Heart right ventricle (tissue), 16 donors: ENCODE measurements at regions not wholly inside any gene's neighbourhood (a gene's known extent, or its start where the extent isn't known, plus 50 kb on each side); places are given as distances from the start of the nearest gene placed in this dataset.

Experiments used
- ATAC-seq, 8 donors: fragments of 200-7000 bp; cut with Tn5 transposase; one replicate each; pipeline ENCODE4 v1.9.1; 2020; ENCODE audit warnings: mild to moderate bottlenecking in 8 of 8, moderate library complexity in 8 of 8, moderate number of reproducible peaks in 1 of 8
- DNase-seq, 2 donors: peaks; one replicate each; pipeline ENCODE4 v3.0.0-alpha.2; 2020
- H3K27ac ChIP-seq, 10 donors: fragments of 200-600 bp; sonication (generic) in 2 of 10; one replicate each; pipeline versions ENCODE4 v1.5.0 to v1.8.0; 2020 to 2022; ENCODE audit warnings: mild to moderate bottlenecking in 3 of 10
- H3K27me3 ChIP-seq, 7 donors: fragments of 200-600 bp; one replicate each; pipeline ENCODE4 v1.8.0; 2021 to 2022; ENCODE audit warnings: mild to moderate bottlenecking in 2 of 7
- H3K36me3 ChIP-seq, 9 donors: fragments of 200-600 bp; sonication (generic) in 1 of 9; one replicate each; pipeline versions ENCODE4 v1.5.0 to v1.8.0; 2020 to 2022; ENCODE audit warnings: mild to moderate bottlenecking in 2 of 9
- H3K4me1 ChIP-seq, 9 donors: fragments of 200-600 bp; sonication (generic) in 1 of 9; one replicate each; pipeline versions ENCODE4 v1.5.0 to v1.8.0; 2020 to 2022; ENCODE audit warnings: mild to moderate bottlenecking in 4 of 9
- H3K4me3 ChIP-seq, 10 donors: fragments of 200-600 bp; sonication (generic) in 2 of 10; one replicate each; pipeline versions ENCODE4 v1.5.0 to v1.8.0; 2020 to 2022; ENCODE audit warnings: mild to moderate bottlenecking in 7 of 10, moderate library complexity in 2 of 10
- H3K9me3 ChIP-seq, 11 donors: fragments of 200-600 bp in 10 of 11; sonication (generic) in 2 of 11; one replicate each; pipeline versions ENCODE4 v1.5.0 to v1.8.0; 2013 to 2022; ENCODE audit warnings: mild to moderate bottlenecking in 2 of 11, control low read depth in 1 of 11, moderate library complexity in 1 of 11
- WGBS, 2 donors: extraction: QIAGEN DNeasy Blood & Tissue Kit; methylation state at CpG; one replicate each; pipeline ENCODE4 v1.1.7; 2013; ENCODE audit warnings: inconsistent platforms in 1 of 2; 5-methylcytosine and 5-hydroxymethylcytosine counted together
- intact Hi-C, 10 donors: fragments of 100-400 bp; cut with DNase I; formaldehyde crosslinking; loops; one replicate each; pipeline versions ENCODE4 v1.11.1 to v1.14.2; 2022
- TF ChIP-seq, protein P1 (sequence below), 9 donors: fragments of 200-600 bp; sonication (generic) in 2 of 9; IDR thresholded peaks; one replicate each; pipeline versions ENCODE4 v1.5.0 to v1.8.0; 2021 to 2022; ENCODE audit warnings: antibody characterized with exemption in 9 of 9, mild to moderate bottlenecking in 5 of 9, moderate library complexity in 1 of 9
- donor health status: Arrhythmogenic right ventricular cardiomyopathy.
- donor health status: ischemic (EF 13 %, LVEDD 7.1; RV severe dilation, severe dysfunction).
- donor health status: healthy with polysubstance abuse.
- donor health status: DM: no; HTN: yes; CAD: no.
- donor health status: DM: no; HTN: no; CAD: no.
- donor health status: ischemic (EF 25% LVEDD 6.9; RV normal size, moderate dysfunction).
- donor health status: ischemic (EF 25% LVEDD 5.7; RV mildly dilated, moderate dysfunction).
- donor health status: healthy.
- donor health status: DM: yes; HTN: yes; CAD: no.
- donor health status: Ischemic cardiomyopathy.
- donor health status: ischemic (EF 35%, LVEDD 5.7; RV mildly dilated, moderate dysfunction).
- donor health status: nonischemic (EF 11% LVEDD 7.7; RV severe dilation, severe dysfunction).
- donor health status: DM: yes; HTN: yes; CAD: no.
- donor health status: PGD.
- donor health status: ischemic (EF 29% LVEDD 5.4; RV normal size, mild dysfunction).
- donor health status: nonischemic (EF 23%, LVEDD 6.1; RV moderate dilation, normal function).

DNA sequence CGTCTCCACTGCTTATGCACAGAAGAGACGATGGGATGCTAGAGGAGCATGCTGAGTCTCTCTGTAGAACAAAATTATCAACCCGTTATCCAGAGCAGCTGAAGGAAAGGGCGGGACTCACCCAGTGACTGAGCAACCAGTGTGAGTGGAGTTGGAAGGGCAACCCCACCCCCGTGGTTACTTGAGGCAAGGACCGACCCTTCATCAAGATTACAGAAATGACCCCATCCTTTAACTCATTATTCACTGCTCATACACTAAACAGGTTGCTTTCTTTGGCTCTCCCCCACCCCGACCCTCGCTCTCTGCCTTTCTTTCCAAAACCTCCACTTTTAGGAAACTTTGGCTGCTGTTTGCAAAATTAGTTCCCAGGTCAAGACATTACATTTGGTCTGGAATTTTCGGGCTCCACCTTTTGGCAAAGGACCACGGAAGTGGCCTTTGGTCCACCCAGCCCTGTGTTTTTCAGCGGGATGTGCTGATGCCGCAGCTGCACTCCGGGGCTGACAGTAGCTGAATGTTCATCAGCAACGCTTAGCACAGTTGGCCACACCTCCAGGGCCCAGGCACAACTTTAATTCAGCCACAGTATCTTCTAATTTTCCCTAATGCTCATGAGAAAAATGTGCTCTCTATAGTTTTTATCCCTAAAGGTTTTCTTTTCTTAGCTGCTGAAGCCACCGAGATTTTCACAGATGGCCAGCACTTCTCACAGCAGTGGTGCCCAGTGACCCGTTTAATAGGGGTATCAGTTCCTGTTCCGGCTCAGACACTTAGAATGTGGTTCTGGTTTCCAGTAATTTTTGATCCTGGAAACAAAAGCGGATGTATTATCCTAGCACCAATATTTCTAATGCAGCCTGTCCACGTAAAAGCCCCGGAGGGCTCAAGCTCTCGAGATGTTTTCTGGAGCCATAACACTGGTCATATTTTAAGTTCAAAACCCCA, 103.6 kb upstream of the NXT1 start:
- peak overlapping the region; percentile 9 to 77 (median 68) for H3K27ac ChIP-seq

DNA sequence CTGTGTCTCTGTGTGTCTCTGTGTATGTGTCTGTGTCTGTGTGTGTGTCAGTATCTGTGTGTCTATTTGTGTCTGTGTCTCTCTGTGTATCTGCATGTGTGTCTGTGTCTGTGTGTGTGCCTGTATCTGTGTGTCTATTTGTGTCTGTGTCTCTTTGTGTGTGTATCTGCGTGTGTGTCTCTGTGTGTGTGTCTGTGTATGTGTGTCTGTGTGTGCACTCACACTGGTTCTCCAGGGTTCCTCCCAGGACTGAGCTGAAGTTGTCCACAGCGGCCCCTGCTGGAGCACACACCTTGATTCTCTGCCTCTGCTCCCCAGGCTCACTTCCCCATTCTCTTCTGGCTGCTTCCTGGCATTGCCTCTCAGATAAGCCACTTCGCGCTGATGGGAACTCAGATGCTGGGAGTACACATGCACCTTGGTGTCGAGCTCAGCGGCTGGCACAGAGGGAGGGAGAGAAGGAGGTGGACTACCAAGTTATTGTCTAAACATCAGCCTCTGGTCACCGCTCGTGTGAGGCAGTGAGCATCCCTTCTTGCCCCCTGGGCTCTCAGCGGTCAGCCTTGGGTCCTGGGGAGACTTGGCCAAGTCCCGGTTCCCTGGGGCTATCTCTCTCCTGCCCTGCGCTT, 104.9 kb upstream of the NXT1 start:
- no peaks in the 10 kb centered on the region for H3K9me3 ChIP-seq
- peaks cover 0 to 13% (median 0%) of the 10 kb centered on the region in 7 donors for H3K27me3 ChIP-seq
- 52 to 56% methylated on average over 11 of the region's 11 CpGs for WGBS, 2 donors
- H3K4me3 ChIP-seq, result no peak overlapping the region
- DNase-seq (peak; percentile 70 to 73), ATAC-seq (peak; percentile 64 to 85 (median 79))
- H3K4me1 ChIP-seq, result peaks cover 0 to 31% (median 22%) of the 10 kb centered on the region in 9 donors
- peak overlapping the region in 7 of 10 donors; percentile 39 to 77 (median 70) for H3K27ac ChIP-seq
- no peaks in the 10 kb centered on the region for H3K36me3 ChIP-seq
- intact Hi-C loops, result loop anchor here in 9 of 10 donors (5.0 to 10.0 kb wide), 10 partner anchors 49 to 553 kb away; no protein-coding TSS in a partner anchor
- TF ChIP-seq, protein P1, sequence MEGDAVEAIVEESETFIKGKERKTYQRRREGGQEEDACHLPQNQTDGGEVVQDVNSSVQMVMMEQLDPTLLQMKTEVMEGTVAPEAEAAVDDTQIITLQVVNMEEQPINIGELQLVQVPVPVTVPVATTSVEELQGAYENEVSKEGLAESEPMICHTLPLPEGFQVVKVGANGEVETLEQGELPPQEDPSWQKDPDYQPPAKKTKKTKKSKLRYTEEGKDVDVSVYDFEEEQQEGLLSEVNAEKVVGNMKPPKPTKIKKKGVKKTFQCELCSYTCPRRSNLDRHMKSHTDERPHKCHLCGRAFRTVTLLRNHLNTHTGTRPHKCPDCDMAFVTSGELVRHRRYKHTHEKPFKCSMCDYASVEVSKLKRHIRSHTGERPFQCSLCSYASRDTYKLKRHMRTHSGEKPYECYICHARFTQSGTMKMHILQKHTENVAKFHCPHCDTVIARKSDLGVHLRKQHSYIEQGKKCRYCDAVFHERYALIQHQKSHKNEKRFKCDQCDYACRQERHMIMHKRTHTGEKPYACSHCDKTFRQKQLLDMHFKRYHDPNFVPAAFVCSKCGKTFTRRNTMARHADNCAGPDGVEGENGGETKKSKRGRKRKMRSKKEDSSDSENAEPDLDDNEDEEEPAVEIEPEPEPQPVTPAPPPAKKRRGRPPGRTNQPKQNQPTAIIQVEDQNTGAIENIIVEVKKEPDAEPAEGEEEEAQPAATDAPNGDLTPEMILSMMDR (IDR thresholded peaks at IDR 0.05), result peak; percentile 20 to 70 (median 63)

More for the DNA sequence above, 103.6 kb upstream of the NXT1 start:
- TF ChIP-seq, protein P1 (IDR thresholded peaks at IDR 0.05), result no peak
- ATAC-seq, result peak; percentile 65 to 88 (median 80)
- peak; percentile 48 to 67 for DNase-seq
- Histone ChIP-seq H3K36me3 (no peaks in the 10 kb centered on the region), H3K9me3 (no peaks in the 10 kb centered on the region), H3K4me1 (peaks cover 0 to 31% (median 22%) of the 10 kb centered on the region in 9 donors), H3K27me3 (peaks cover 0 to 11% (median 0%) of the 10 kb centered on the region in 7 donors), H3K4me3 (no peak overlapping the region)
- intact Hi-C loops, result loop anchor here in 9 of 10 donors (5.0 to 10.0 kb wide), 10 partner anchors 48 to 555 kb away; no protein-coding TSS in a partner anchor
- 48 to 52% methylated on average over 21 of the region's 21 CpGs for WGBS, 2 donors

- DNase-seq, result no peak
- peaks cover 0 to 31% (median 22%) of the 10 kb centered on the region in 9 donors for H3K4me1 ChIP-seq
- no peaks in the 10 kb centered on the region for H3K36me3 ChIP-seq
- H3K27ac ChIP-seq, result peak overlapping the region in 1 of 10 donors; percentile 77
- intact Hi-C loops, result loop anchor here in 9 of 10 donors (5.0 to 10.0 kb wide), 11 partner anchors 50 to 553 kb away; no protein-coding TSS in a partner anchor
- H3K9me3 ChIP-seq, result no peaks in the 10 kb centered on the region
- 89 to 92% methylated on average over 13 of the region's 13 CpGs for WGBS, 2 donors
- H3K4me3 ChIP-seq, result no peak overlapping the region
- H3K27me3 ChIP-seq, result peaks cover 0 to 13% (median 0%) of the 10 kb centered on the region in 7 donors
- TF ChIP-seq, protein P1 (IDR thresholded peaks at IDR 0.05), result no peak
- no peak for ATAC-seq
Measured at GRCh38 chr20:23244916-23245552, 105.6 kb upstream of the NXT1 start.
